ENCODE measurements at regions not wholly inside any gene's neighbourhood (a gene's known extent, or its start where the extent isn't known, plus 50 kb on each side); places are given as distances from the start of the nearest gene placed in this dataset.
"Not testable (repeated sequence)": the region's sequence is repeated elsewhere in the genome, so short reads cannot be mapped to it uniquely, and the experiment has no call there.

DNA sequence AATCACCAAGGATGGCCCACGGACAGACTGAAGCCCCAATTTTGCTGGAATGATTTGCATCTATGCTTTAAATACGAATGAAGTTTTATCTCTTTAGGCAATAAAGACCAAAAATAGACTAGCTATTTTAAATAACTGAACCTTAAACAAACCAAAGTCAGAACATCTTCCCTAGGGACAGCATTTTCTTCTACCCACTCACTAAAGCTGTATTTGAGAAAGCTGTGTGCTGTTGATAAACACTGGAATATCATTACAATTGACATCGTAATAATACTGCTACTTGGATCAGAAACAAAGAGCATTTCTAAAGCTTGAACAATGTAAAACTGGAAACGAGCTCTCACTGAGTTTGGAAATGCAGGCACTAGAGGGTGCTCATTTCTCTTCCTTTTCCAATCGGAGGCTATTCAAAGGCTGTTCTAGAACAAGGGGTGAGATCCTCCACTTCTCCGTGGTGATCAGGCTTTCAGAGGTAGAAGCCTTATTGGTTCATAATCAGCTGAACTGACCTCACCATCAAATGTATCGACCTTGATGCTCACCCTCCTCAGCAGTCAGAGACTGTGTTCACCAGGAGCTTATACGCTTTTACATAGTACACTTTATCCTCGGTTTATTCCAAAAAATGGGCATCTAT lies 225.3 kb upstream of the PRSS1 start:
- DNase-seq, result no peak

DNA sequence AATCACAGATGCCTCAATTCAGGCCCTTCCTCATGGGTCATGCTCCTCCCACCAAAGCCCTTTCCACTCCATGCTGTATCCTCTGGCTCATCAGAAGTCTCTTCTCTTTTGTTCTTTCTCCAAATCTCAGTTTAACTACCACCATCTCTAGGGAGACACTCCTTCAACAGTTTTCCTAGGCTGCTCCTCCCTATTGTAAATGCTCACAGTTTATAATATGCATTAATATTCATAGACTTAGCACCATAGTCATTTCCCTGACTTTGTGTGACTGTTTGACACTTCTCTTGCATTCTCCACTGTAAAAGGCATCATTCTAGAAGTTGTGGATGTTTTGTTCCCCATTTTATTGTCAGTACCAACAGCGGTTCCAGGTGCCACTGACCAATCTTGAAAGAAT lies 226.5 kb upstream of the PRSS1 start:
- DNase-seq, result no peak

DNA sequence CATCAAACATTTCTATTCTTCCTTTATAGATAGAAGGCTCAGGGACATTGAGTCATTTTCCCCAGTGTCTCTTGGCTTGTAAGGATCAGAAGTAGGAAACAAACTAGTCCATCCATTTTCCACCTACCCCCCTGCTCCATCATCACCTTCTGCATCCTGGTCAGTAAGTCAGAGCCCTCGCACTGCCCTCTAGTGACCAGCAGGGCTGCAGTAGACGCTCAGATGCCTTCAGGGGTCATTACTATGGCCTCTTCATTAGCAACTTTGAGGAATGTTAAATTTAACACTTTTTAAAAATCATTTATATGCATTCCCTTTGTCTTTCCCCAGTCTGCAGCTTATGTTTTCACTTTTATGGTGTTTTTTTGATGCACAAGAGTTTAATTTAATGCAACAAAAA lies 228.4 kb upstream of the PRSS1 start:
- not testable (repeated sequence) for DNase-seq

DNA sequence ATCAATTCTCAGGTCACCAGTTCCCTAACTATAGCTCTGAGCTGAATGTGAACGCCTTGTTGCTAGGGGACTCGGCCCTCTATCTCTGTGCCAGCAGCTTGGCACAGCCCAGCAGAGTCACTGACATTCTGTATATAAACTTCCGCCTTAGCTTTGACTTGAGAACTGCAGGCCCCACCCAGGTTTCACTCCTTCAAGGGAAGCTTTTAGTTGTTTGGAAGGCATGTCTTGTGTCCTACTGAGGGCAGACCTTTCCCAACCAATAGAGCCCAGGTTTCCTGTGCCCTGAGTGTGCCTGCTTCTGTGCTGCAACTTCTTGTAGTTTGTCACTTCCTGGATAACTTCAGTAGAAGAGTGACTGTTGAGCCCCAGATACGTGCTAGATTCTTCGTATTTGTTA lies 228.8 kb upstream of the PRSS1 start:
- not testable (repeated sequence) for DNase-seq

DNA sequence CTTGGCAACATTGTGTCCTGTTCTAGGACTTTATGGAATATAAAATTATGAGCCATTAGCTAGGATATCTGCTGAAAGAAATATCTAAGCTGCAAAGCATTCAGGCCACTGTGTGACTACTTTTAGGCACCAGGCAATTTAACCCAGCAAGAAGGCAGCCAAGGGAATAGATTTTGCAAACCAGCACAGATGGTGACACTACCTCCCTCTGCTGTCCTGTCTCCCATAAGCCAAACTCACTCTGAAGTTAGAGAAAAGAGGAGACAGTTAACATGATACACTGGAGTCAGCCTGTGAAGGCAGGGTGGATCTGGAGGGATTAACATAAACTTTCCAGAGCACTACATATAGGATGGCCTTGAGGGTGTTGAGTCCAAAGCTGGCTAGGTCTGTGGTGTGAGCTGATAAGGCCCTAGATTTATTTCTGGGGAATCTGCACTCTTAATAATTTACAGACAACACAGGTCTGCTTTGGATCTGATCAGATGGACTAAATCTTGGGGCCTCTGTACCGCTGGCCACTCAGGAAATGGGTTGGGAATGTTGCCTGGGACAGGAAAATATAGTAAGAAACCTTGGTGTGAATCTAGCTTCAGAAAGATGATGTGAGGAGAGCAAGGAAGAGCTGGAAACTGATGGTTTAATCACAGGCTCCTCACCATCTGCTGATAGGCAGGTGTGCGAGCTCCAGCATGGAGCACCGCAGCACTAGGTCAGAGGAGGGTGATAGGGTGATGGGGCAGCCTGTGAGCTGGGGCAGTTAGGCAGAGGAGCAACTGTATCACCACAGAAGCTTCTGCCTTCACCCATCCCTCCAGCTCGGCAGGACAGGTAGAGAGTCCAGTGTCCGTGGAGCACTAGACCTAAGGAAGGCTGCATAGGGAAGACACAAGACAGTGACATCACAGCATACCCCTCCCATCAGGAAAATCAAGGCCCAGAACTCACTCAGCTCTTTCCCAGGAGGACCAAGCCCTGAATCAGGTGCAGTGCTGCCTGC lies 229.9 kb upstream of the PRSS1 start:
- no peak for DNase-seq

DNA sequence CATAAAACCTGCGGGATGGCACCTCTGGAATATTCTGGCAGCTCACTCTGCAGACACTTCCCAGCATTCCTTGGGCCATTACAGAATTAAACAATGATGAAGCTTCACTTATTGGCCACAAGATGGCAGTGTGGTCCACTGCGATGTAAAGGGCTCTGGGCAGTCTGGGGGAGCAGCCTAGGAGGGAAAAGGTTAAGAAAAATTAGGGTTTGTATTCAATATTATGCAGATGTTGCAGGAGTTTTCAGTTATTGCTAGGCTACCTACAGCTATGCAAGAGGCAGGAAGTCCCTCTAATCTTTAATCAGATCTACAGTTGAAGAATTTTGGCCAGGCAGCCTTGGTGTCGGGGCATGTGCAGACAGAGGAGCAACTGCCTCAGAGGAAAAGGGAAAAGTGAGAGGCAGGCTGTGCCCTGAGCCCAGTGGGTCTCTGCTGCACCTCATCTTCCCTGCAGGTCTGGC lies 233.2 kb upstream of the PRSS1 start:
- peak; percentile 27 for DNase-seq

DNA sequence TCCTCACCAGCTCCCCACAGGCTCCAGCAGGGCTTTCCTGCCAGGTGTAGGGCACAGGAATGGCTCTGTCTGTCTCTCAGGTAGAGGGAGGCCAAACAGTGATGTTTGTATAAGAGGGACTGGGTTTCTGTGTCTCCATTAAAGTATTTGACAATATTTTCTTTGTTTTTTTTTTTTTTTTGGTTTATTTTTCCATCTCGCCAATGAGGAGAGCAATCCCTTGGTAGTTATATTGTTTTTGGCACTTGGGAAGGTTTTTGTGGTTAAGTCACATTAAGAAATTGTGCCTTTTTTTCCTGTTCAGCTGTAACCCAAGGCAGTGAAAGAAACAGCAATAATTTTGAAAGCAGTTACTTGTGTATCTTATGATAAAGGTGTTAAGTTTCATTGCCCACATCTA lies 234.6 kb upstream of the PRSS1 start:
- DNase-seq, result not testable (repeated sequence)

DNA sequence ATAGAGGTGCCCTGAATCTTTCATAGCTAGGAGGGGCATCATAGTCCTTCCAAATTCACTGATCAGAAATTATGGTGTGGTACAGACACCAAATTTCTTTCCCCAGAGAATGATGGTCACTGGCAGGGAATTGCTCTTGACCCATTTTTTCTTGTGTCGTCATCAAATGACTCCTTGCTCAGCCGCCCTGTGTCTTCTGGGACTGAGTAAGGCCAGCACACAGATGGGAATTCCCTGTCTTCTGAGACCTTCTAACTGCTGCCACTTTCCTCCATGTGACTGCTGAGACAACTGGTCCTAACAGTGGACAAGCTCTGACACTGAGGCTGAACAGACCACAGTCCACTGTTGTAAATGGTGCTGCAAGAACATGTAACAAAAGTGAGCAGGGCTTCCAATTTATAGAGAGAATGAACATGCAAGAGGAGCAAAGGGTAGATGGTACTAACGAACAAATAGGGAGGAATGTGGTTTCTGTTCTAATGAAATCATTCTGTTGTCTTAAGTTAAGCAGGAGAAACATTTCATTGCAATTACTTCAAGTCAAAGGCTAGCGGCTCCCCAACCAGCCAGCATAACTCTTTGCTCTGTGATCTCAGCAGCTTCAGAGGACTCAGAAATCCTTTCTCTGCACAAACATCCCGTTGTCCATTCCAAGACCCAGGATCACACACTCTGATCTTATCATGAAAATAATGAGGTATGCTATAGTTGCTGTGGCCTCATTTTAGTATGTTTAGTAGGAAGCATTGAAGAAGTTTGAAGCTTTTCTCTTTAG lies 235.9 kb upstream of the PRSS1 start:
- DNase-seq, result no peak

DNA sequence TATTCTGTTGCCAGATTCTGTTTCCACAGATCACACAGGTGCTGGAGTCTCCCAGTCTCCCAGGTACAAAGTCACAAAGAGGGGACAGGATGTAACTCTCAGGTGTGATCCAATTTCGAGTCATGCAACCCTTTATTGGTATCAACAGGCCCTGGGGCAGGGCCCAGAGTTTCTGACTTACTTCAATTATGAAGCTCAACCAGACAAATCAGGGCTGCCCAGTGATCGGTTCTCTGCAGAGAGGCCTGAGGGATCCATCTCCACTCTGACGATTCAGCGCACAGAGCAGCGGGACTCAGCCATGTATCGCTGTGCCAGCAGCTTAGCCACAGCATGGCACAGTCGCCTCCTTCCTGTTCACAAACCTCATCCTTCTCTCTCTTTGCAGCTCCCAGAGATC lies 237.5 kb upstream of the PRSS1 start:
- DNase-seq, result no peak

DNA sequence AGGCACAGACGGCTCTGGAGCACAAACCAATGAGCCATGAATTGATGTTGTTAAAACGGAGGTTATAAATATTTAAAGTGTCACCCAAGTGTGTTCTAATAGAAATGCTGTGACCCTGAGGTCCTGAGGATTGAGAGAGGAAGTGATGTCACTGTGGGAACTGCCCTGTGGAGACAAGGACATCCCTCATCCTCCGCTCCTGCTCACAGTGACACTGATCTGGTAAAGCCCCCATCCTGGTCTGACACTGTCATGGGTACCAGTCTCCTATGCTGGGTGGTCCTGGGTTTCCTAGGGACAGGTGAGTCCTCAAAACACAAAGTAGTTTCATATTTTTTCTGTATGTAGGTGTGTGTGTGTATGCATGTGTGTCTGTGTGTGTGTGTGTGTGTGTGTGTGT lies 237.9 kb upstream of the PRSS1 start:
- DNase-seq, result no peak

DNA sequence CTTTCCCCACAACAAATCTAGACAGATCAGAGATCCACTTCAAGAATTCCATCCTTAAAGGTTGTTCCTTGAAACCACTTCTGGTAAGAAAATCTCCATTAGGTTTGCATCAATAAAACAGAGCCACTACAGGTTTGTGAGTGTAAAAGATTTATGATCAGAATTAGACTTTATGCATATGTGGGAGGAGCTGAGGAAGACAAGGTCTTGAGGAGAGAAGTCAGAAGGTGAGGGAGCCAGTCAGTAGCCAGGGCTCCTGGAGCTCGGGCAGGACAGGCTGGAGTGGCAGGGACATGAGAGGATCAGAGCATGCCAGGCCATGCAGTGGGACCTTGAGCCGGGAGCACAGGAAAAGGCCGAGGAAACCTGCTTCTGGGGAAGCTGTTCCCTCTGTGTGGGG lies 240.0 kb upstream of the PRSS1 start:
- DNase-seq, result not testable (repeated sequence)

DNA sequence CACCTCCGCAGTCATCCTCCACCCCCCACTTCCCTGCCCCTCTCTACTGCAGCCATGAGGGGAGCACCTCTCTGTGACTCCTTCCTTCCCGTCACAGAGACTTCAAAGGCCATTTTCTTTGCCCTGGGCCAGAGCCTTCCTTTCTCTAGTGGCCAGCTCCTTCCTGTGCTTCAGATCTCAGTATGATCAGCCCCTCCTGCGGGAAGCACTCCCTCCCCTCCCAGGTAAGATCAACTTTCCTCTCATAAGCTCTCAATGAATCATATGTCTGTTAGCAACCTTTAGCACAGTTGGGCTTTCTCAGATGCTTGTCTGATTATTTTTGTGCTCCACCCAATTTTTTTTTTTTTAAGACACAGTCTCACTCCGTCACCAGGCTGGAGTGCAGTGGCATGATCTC lies 241.0 kb upstream of the PRSS1 start:
- no peak for DNase-seq

DNA sequence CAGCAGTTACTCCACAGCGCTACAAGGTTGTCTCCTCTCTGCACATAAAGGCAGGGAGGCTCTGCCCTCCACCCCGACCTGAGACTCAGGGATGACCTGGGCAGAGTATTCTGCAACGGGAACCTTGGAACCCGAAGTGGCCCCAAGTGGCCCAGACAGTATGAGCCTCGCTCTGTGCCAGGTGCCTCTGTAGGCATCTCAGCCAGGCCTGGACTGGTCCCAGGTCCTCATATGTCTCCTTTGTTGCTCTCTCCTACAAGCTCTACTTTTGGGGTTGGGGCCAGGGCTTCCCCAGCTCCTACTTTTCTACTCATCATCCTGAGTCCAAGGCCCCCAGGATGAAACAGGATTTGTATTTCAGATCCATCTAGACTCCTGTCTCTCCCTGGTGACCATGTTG lies 241.5 kb upstream of the PRSS1 start:
- DNase-seq, result no peak

DNA sequence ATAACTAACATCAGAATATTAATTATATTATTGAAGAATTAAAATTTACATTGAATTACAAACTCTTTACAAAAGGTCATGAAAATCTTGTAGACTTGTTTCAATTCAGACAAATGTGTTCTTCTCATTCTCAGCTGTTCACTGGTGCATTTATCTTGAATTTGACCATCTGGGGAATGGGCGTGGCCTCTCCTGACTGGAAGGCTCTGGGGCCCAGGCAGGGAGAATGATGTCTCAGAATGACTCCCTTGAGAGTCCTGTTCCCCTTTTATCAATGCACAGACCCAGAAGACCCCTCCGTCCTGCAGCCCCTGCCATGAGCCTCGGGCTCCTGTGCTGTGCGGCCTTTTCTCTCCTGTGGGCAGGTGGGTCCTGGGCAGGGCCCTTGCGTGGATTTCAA lies 242.2 kb upstream of the PRSS1 start:
- not testable (repeated sequence) for DNase-seq

DNA sequence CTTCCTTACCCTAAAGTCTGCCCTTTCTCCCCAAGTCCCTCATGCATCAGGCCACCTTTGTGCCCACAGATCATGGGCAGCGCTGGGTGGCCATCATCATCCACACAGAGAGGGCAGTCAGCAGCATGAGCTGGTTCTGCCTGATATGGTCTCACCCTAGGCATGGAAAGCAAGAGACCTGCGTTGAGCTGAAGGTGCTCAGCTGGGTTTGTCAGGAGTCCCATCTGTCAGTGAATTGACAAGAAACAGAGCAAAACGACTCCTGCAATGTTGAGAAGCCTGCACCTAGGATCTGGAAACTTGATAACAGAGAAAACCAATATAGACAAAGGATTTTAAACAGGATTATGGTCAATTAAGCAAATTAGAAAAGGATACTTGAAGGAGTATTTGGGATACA lies 242.7 kb upstream of the PRSS1 start:
- no peak for DNase-seq

DNA sequence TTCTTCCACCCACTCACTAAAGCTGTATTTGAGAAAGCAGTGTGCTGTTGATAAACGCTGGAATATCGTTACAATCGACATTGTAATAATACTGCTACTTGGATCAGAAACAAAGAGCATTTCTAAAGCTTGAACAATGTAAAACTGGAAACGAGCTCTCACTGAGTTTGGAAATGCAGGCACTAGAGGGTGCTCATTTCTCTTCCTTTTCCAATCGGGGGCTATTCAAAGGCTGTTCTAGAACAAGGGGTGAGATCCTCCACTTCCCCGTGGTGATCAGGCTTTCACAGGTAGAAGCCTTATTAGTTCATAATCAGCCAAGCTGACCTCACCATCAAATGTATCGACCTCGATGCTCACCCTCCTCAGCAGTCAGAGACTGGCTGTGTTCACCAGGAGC lies 245.3 kb upstream of the PRSS1 start:
- DNase-seq, result not testable (repeated sequence)

DNA sequence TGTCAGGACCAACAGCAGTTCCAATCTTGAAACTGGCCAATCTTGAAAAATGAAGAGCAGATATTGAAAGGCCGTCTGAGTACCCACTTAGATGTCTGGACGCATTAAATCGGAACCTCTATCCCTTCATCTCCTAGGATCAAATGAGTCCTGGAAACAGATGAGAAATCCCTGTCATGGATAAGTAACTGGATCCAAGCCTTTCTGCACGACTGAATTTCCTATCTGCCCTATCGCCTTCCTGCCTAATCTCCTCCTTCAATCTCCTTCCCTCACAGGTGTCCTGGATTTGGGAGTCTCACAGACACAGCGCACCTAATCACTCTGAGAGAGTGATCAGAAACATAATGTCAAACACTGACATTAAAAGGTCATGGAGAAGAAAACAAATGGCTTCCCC lies 245.2 kb upstream of the PRSS58 start:
- DNase-seq, result no peak

DNA sequence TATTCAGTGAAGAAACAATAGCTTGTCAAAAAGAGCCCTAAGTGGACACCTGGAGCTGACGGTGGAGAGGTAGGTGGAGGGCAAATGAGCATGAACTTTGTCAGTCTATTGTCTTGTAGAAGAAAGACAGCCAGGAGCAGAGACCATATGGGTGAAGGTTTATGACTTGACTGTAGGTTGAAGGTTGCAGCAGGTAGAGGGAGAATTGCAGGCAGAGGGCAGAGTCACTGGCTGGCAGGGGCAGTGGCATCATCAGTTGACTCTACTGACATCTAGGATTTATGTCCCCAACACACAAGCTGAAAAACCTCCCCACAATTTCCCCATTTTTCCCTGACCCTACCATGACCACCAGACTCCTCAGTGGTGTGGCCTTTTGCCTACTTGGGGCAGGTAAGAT lies 243.6 kb upstream of the PRSS58 start:
- no peak for DNase-seq

DNA sequence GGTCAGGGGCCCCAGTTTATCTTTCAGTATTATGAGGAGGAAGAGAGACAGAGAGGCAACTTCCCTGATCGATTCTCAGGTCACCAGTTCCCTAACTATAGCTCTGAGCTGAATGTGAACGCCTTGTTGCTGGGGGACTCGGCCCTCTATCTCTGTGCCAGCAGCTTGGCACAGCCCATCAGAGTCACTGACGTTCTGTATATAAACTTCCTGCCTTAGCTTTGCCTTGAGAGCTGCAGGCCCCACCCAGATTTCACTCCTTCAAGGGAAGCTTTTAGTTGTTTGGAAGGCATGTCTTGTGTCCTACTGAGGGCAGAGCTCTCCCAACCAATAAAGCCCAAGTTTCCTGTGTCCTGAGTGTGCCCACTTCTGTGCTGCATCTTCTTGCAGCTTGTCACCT lies 242.5 kb upstream of the PRSS58 start:
- no peak for DNase-seq

DNA sequence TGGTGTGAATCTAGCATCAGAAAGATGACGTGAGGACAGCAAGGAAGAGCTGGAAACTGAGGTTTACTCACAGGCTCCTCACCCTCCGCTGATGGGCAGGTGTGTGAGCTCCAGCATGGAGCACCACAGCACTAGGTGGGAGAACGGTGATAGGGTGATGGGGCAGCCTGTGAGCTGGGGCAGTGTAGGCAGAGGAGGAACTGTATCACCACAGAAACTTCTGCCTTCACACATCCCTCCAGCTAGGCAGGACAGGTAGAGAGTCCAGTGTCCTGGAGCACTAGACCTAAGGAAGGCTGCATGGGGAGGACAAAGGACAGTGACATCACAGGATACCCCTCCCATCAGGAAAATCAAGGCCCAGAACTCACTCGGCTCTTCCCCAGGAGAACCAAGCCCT lies 241.8 kb upstream of the PRSS58 start:
- DNase-seq, result no peak

DNA sequence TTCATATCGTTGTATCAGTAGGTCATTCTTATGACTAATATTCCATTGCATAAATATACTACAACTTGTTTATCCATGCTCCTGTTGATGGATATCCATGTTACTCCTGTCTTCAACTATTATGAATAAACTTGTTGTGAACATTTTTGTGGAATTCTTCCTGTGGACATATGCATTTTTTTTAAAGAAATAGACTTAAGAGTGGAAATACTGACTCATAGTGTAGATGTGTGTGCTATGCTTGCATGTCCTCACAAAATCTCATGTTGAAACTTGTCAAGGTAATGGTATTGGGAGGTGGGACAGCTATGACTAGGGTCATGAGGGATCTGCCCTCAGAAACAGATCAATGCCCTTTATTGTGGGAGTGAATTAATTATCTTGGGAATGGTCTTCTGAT lies 240.5 kb upstream of the PRSS58 start:
- no peak for DNase-seq

DNA sequence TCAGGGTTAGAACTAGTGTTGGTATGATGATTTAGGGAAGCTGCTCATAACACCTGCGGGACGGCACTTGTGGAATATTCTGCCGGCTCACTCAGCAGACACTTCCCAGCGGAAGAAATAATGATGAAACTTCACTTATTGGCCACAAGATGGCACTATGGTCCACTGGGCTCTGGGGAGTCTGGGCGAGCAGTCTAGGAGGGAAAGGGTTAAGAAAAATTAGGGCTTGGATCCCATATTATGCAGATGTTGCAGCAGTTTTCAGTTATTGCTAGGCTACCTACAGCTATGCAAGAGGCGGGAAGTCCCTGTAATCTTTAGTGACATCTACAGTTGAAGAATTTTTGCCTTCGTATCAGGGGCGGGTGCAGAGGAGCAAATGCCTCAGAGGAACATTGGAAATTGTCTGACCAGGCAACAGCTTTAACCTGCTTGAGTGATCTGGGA lies 238.7 kb upstream of the PRSS58 start:
- no peak for DNase-seq

DNA sequence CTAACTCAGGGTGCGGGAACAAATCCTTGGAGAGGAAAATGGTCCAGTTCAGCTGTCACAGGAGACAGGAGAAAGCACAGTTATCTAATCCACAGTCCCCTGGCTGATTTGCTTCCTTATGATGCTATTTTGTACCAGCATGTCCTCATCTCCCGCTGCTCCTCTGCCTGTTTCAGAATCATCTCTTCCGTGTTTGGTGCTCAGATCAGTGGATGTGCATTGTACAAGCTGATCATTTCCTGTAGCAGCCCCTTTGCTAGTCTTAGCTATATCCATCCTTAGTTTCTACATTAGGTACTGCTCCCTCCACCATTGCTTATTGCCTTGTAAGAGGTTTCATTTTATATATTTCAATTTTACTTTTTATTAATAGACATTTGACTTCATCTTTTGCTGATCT lies 238.0 kb upstream of the PRSS58 start:
- not testable (repeated sequence) for DNase-seq
